Ishikawa (cell line): ENCODE measurements at regions not wholly inside any gene's neighbourhood (a gene's known extent, or its start where the extent isn't known, plus 50 kb on each side); places are given as distances from the start of the nearest gene placed in this dataset.

ENCODE experiments used
- CEBPB ChIP-seq: IDR thresholded peaks from 2 replicates; pipeline ENCODE4 v1.6.1; 2012
- CREB1 ChIP-seq: IDR thresholded peaks from 2 replicates; pipeline ENCODE4 v1.6.1; 2012; ENCODE audit warnings: low read depth
- EGR1 ChIP-seq: IDR thresholded peaks from 2 replicates; pipeline ENCODE4 v1.6.1; 2012
- EP300 ChIP-seq: IDR thresholded peaks from 2 replicates; pipeline ENCODE4 v1.6.1; 2012; ENCODE audit warnings: borderline replicate concordance
- FOXM1 ChIP-seq: IDR thresholded peaks from 2 replicates; pipeline ENCODE4 v1.6.1; 2012; ENCODE audit warnings: low read depth, borderline replicate concordance
- NFIC ChIP-seq: IDR thresholded peaks from 2 replicates; pipeline ENCODE4 v1.6.1; 2012
- RAD21 ChIP-seq: IDR thresholded peaks from 2 replicates; pipeline ENCODE4 v1.6.1; 2012; ENCODE audit warnings: low read depth
- TAF1 ChIP-seq: IDR thresholded peaks from 2 replicates; pipeline ENCODE4 v1.6.1; 2012; ENCODE audit warnings: low read depth, mild to moderate bottlenecking
- TCF12 ChIP-seq: IDR thresholded peaks from 2 replicates; pipeline ENCODE4 v1.6.1; 2012; ENCODE audit warnings: low read depth
- TEAD4 ChIP-seq: IDR thresholded peaks from 2 replicates; pipeline ENCODE4 v1.6.1; 2012
- YY1 ChIP-seq: IDR thresholded peaks from 2 replicates; pipeline ENCODE4 v1.6.1; 2012; ENCODE audit warnings: low read depth
- ZBTB7A ChIP-seq: IDR thresholded peaks from 2 replicates; pipeline ENCODE4 v1.6.1; 2012; ENCODE audit warnings: low read depth
- TF ChIP-seq, protein P1 (sequence below): IDR thresholded peaks from 2 replicates; pipeline ENCODE4 v1.6.1; 2012; ENCODE audit warnings: low read depth, mild to moderate bottlenecking
- TF ChIP-seq, protein P2 (sequence below): IDR thresholded peaks from 2 replicates; pipeline ENCODE4 v1.6.1; 2012
- TF ChIP-seq, protein P3 (sequence below): IDR thresholded peaks from 2 replicates; pipeline ENCODE4 v1.6.1; 2012

DNA sequence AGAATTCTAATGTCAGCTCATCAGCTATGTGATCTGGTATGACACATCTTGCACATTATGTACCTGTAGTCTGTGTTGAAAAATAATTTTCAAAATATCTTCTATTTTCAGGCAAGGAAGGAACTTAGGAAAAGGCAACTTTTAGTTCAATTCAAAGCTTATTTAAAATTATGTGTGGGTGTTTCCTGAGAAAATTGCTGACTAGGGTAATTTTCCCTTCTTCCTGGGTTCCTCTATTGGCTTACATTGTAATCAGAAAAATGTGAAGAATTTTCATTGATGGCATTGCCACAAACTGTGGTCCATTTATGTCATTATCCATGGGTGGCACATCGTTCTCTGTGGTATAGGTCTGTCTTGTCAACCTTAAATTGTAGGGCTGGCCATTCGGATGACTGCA is 328.7 kb upstream of the SGCD start:
- no peak for TF ChIP-seq RAD21
- TF ChIP-seq, protein P1, sequence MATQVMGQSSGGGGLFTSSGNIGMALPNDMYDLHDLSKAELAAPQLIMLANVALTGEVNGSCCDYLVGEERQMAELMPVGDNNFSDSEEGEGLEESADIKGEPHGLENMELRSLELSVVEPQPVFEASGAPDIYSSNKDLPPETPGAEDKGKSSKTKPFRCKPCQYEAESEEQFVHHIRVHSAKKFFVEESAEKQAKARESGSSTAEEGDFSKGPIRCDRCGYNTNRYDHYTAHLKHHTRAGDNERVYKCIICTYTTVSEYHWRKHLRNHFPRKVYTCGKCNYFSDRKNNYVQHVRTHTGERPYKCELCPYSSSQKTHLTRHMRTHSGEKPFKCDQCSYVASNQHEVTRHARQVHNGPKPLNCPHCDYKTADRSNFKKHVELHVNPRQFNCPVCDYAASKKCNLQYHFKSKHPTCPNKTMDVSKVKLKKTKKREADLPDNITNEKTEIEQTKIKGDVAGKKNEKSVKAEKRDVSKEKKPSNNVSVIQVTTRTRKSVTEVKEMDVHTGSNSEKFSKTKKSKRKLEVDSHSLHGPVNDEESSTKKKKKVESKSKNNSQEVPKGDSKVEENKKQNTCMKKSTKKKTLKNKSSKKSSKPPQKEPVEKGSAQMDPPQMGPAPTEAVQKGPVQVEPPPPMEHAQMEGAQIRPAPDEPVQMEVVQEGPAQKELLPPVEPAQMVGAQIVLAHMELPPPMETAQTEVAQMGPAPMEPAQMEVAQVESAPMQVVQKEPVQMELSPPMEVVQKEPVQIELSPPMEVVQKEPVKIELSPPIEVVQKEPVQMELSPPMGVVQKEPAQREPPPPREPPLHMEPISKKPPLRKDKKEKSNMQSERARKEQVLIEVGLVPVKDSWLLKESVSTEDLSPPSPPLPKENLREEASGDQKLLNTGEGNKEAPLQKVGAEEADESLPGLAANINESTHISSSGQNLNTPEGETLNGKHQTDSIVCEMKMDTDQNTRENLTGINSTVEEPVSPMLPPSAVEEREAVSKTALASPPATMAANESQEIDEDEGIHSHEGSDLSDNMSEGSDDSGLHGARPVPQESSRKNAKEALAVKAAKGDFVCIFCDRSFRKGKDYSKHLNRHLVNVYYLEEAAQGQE = no peak

DNA sequence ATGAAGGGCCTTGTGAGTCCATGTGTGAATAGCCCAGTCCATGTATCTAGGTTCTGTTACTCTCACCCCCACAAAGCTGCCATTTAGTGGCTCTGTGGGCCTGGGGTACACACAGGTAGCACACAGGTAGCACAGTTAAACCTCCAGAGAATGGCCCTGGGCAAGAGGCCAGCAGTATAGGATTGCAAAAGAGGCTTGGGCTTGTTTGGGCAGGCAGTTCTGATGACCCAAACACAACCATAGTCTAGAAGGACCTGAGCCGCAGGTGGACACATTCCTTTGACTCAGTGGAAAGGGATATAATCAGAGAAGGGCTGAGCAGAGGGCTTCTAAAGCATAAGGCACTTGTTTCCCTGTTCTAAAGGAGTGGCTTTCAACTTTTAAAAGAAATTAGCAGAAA is 326.8 kb upstream of the SGCD start:
- TF ChIP-seq, protein P2, sequence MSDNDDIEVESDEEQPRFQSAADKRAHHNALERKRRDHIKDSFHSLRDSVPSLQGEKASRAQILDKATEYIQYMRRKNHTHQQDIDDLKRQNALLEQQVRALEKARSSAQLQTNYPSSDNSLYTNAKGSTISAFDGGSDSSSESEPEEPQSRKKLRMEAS = no peak
- TF ChIP-seq FOXM1 (no peak), RAD21 (no peak), TCF12 (no peak), TAF1 (no peak), NFIC (no peak), TEAD4 (no peak), EP300 (no peak), EGR1 (no peak)

DNA sequence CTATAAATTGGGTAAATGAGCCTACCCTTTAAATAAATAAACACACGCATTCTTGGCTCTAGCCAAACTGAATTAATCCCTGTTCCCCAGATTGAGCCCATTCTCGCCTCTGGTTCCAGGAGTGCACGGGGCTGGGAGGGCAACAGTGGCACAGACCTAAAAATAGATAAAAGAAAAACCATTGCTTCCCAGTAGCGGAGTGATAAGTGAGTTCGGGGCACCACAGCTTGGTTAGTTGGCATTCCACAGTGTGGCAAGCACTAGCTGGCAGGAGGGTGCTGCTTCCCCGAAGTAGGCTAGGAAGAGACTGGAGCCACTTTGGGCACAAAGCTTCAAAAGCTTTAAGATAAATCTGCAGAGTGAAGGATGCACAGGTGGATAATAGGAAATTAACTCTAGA is 322.2 kb upstream of the SGCD start:
- TF ChIP-seq NFIC (no peak), YY1 (no peak), TCF12 (no peak), ZBTB7A (no peak), EGR1 (no peak), TAF1 (no peak), CEBPB (no peak), EP300 (no peak), TEAD4 (no peak), FOXM1 (no peak)
- TF ChIP-seq, protein P1 = no peak
- TF ChIP-seq, protein P3, sequence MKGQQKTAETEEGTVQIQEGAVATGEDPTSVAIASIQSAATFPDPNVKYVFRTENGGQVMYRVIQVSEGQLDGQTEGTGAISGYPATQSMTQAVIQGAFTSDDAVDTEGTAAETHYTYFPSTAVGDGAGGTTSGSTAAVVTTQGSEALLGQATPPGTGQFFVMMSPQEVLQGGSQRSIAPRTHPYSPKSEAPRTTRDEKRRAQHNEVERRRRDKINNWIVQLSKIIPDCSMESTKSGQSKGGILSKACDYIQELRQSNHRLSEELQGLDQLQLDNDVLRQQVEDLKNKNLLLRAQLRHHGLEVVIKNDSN = no peak

DNA sequence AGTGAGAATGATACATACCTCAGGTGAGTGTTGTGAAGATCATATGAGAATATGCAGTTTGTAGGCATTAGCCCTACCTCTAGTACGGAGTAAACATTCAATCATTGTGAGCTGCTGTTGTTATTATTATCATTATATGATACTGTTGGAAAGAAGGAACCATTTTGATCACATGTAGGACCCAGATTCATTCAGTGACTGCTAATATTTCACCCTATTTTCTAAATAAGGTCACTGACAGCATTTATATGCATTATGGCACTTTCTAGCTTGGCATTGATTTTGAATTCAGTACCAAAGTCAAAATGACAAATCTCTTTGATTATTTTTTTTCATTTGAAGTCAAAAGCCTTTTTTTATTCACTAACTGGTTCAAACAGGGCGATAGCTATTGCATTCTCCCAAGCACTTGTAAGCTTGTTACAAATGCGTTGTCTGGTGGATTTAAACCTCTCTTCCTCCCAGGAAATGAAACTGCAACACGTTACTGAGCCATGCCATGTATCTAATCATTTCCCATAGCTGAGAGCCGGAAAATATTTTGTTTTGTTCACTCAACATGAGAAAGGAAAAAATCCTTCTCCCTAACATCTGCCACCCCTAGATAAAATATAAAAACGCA is 320.8 kb upstream of the SGCD start:
- TF ChIP-seq FOXM1 (no peak), YY1 (no peak), TCF12 (no peak), TEAD4 (no peak), TAF1 (no peak), ZBTB7A (no peak), NFIC (no peak), EP300 (no peak)
- TF ChIP-seq, protein P3 = no peak
- TF ChIP-seq, protein P1 = no peak

DNA sequence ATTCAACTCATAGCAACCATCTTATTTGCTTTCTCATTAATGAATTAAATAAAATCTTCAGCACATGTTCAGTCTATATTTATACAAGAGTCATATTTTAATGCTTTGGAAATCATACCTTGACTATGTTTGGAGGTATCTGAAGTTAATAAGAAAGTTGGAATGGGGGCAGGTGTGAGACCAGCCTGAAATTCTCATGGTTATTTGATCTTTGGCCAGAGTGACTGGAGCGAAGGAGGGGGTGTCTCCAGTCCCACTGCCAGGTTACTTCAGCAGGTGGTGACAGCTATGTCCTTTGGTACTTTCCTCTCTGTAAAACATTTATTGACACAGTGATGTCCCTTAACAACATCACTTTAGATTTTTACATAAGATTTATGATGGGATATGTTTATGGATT is 318.1 kb upstream of the SGCD start:
- TF ChIP-seq YY1 (no peak), CEBPB (no peak), EGR1 (no peak), EP300 (no peak), TAF1 (no peak), FOXM1 (no peak), NFIC (no peak), ZBTB7A (no peak), TCF12 (no peak), CREB1 (no peak), RAD21 (no peak), TEAD4 (no peak)
- TF ChIP-seq, protein P3 = no peak
- TF ChIP-seq, protein P1 = no peak
- TF ChIP-seq, protein P2 = no peak
